Fibroblast of mammary gland (primary cell): ENCODE measurements at regions not wholly inside any gene's neighbourhood (a gene's known extent, or its start where the extent isn't known, plus 50 kb on each side); places are given as distances from the start of the nearest gene placed in this dataset.

Source experiments
- DNase-seq: peaks from one replicate; pipeline ENCODE4 v3.0.0-alpha.2; 2010; ENCODE audit warnings: low read depth
- H3K4me3 ChIP-seq: 2 replicates; pipeline ENCODE4 v1.5.1; 2011; ENCODE audit warnings: low read depth, mild to moderate bottlenecking, low read length, moderate library complexity; ENCODE audit not compliant: control insufficient read depth
- TF ChIP-seq, protein P1 (sequence below): conservative IDR thresholded peaks from 2 replicates; pipeline ENCODE4 v1.5.1; 2011; ENCODE audit warnings: low read depth, low read length, inconsistent platforms; ENCODE audit not compliant: control insufficient read depth, insufficient read depth

DNA sequence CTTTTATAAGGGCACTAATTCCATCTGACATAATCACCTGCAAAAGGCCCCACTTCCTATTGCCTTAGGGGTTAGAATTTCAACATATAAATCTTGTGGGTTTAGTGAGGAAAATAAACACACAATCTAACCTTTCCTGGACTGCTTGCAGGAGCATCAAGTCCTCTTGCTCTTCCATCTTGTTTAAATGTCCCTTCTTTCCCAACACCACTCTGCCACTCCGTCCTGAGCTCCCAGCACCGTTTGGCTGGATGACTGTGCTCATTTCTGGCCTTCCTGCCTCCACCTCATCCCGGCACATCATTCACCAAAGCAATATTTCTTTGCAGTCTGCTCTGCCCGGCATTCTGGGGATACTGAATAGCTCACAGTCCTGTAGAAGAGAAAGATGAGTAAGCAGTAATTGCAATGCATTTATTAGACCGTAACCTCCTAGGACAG is 247.8 kb downstream of the BCL2 start:
- no peak for DNase-seq
- H3K4me3 ChIP-seq, result no peak overlapping the region
- TF ChIP-seq, protein P1, sequence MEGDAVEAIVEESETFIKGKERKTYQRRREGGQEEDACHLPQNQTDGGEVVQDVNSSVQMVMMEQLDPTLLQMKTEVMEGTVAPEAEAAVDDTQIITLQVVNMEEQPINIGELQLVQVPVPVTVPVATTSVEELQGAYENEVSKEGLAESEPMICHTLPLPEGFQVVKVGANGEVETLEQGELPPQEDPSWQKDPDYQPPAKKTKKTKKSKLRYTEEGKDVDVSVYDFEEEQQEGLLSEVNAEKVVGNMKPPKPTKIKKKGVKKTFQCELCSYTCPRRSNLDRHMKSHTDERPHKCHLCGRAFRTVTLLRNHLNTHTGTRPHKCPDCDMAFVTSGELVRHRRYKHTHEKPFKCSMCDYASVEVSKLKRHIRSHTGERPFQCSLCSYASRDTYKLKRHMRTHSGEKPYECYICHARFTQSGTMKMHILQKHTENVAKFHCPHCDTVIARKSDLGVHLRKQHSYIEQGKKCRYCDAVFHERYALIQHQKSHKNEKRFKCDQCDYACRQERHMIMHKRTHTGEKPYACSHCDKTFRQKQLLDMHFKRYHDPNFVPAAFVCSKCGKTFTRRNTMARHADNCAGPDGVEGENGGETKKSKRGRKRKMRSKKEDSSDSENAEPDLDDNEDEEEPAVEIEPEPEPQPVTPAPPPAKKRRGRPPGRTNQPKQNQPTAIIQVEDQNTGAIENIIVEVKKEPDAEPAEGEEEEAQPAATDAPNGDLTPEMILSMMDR, result no peak

DNA sequence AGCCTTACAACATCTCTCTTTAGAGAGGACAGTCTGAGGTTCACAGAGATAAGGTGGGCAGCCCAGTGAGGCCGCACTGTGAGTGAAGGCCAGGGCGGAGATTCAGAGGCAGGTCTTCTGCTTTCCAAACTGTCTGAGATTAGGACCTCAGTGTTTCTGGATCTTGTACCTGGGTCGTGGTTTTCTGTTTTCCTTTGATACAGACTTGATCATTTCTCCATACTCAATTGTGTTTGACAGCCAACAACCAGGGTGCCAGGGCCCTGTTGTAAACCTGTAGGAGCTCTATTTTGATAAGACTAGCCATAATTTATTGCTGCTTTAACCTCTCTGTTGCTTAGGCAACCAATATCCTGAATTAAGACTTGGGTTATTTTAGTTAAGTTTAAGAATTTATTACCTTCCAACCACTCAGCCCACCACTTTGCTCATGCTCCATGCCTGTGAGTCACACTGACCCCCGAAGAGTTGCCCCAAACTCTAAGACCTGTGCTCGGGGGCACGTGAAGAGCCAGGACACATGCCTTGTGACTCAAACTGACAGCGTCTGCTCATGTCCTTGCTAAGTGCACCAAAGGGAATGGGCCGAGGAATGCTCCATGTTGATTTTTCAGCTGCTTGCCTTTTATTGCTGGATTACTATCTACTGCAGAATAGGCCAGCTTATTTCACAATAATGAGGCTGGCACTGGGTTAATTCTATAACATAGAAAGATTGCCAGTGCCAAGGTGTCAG is 248.6 kb downstream of the BCL2 start:
- H3K4me3 ChIP-seq, result no peak overlapping the region
- no peak for DNase-seq
- TF ChIP-seq, protein P1, result no peak

DNA sequence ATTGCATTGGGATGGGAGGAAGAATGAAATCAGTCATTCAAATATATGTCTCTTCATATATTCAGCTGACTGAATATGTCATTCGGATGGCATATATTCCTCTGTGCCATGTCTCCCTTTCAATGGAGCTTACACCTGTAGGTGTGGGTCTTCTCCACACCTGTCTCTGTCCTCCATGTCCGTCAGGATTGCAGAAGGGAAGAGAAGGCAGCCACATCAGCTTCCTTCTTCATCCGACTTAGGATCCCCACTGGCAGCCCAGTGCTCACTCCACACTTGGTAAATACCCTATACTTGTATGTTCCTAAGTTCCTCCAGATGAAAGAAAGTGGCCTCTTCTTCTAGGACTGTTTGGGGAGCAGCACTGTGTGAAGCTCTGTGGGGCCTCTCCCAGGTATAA is 250.1 kb downstream of the BCL2 start:
- no peak for DNase-seq
- TF ChIP-seq, protein P1, result no peak
- H3K4me3 ChIP-seq, result no peak overlapping the region

DNA sequence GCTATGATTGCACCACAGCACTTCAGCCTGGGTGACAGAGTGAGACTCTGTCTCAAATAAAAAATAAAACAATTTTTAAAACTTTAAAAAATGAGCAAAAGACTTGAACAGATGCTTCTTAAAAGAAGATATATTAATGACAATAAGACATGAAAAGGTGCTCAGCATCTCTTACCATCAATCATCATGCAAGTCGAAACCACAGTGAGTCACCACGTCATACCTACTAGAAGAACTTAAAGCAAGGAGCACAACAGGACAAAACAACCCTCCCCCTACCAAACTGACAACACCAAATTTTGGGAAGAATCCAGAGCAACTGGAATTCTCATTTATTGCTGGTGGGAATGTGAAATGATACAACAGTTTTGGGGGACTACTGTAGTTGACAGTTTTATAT is 251.6 kb downstream of the BCL2 start:
- TF ChIP-seq, protein P1, result no peak
- no peak overlapping the region for H3K4me3 ChIP-seq
- DNase-seq, result no peak

DNA sequence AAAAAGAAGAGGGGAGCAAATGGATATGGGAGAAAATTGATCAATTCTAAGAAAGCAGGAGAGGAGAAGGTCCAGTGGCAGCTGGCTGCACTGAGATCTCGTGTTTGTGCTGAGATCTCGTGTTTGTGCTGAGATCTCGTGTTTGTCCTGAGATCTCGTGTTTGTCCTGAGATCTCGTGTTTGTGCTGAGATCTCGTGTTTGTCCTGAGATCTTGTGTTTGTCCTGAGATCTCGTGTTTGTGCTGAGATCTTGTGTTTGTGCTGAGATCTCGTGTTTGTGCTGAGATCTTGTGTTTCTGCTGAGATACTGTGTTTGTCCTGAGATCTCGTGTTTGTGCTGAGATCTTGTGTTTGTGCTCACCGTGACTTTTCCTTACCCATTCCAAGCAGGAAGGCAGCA is 254.4 kb downstream of the BCL2 start:
- TF ChIP-seq, protein P1, result no peak
- no peak for DNase-seq
- H3K4me3 ChIP-seq, result no peak overlapping the region

DNA sequence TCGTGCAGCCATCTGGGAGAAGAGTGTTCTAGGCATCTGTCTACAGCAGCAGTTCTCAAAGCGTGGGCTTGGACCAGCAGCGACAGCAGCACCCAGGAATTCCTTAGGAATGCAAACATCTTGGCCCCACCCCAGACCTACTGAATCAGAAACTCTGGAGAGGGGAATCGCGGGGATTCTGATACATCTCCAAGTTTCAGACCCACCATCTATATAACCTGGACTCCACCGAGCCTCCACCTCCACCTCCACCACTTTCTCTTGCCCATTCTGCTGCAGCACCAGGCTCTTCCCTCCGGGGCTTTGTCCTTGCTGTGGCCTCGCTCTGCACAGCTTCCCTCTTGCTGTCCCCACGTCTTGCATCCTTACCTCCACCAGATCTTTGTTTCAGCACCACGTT is 256.4 kb downstream of the BCL2 start:
- TF ChIP-seq, protein P1, result no peak
- H3K4me3 ChIP-seq, result no peak overlapping the region

More for the DNA sequence above, 256.4 kb downstream of the BCL2 start:
- DNase-seq, result peak; percentile 26
